GM08714 (cell line): ENCODE measurements at regions not wholly inside any gene's neighbourhood (a gene's known extent, or its start where the extent isn't known, plus 50 kb on each side); places are given as distances from the start of the nearest gene placed in this dataset.

Experiments used
- H3K4me3 ChIP-seq: fragments of 200-500 bp; sonication (Bioruptor generic); 2 replicates; pipeline ENCODE4 v1.5.1; 2014; ENCODE audit warnings: mild to moderate bottlenecking, low read length, inconsistent platforms
- ZNF274 ChIP-seq: IDR thresholded peaks from 2 replicates; pipeline ENCODE4 v1.6.1; 2012; ENCODE audit warnings: mild to moderate bottlenecking, low read depth, low read length

GRCh38 chr13:85093808-85094207, 705.4 kb downstream of the SLITRK6 start:
- no peak for TF ChIP-seq ZNF274
- no peak overlapping the region for H3K4me3 ChIP-seq

GRCh38 chr13:85091631-85092234, 707.5 kb downstream of the SLITRK6 start:
- no peak for TF ChIP-seq ZNF274

GRCh38 chr13:85089186-85089585, 710.0 kb downstream of the SLITRK6 start:
- TF ChIP-seq ZNF274 = no peak
- H3K4me3 ChIP-seq = no peak overlapping the region

More at GRCh38 chr13:85091631-85092234, 707.5 kb downstream of the SLITRK6 start:
- no peak overlapping the region for H3K4me3 ChIP-seq

GRCh38 chr13:85080691-85081090, 718.5 kb downstream of the SLITRK6 start:
- no peak for TF ChIP-seq ZNF274
- H3K4me3 ChIP-seq = no peak overlapping the region

GRCh38 chr13:85076343-85076742, 722.9 kb downstream of the SLITRK6 start:
- TF ChIP-seq ZNF274 = no peak
- no peak overlapping the region for H3K4me3 ChIP-seq

GRCh38 chr13:85074543-85075313, 724.5 kb downstream of the SLITRK6 start:
- TF ChIP-seq ZNF274 = no peak
- no peak overlapping the region for H3K4me3 ChIP-seq

GRCh38 chr13:85068231-85068630, 731.0 kb downstream of the SLITRK6 start:
- no peak for TF ChIP-seq ZNF274
- no peak overlapping the region for H3K4me3 ChIP-seq

- TF ChIP-seq ZNF274 = no peak
- no peak overlapping the region for H3K4me3 ChIP-seq
Observed at GRCh38 chr13:85040215-85040614, 759.0 kb downstream of the SLITRK6 start.

- no peak for TF ChIP-seq ZNF274
- H3K4me3 ChIP-seq = no peak overlapping the region
Observed at GRCh38 chr13:85031771-85032170, 767.4 kb downstream of the SLITRK6 start.

GRCh38 chr13:85028035-85028434, 771.2 kb downstream of the SLITRK6 start:
- H3K4me3 ChIP-seq = no peak overlapping the region
- TF ChIP-seq ZNF274 = no peak

GRCh38 chr13:85019121-85019520, 780.1 kb downstream of the SLITRK6 start:
- no peak overlapping the region for H3K4me3 ChIP-seq
- no peak for TF ChIP-seq ZNF274

- no peak for TF ChIP-seq ZNF274
- H3K4me3 ChIP-seq = no peak overlapping the region
Observed at GRCh38 chr13:85013006-85013405, 786.2 kb downstream of the SLITRK6 start.

- no peak for TF ChIP-seq ZNF274
Observed at GRCh38 chr13:85009447-85009846, 789.8 kb downstream of the SLITRK6 start.

GRCh38 chr13:84999252-84999651, 800.0 kb downstream of the SLITRK6 start:
- no peak overlapping the region for H3K4me3 ChIP-seq
- no peak for TF ChIP-seq ZNF274

More at GRCh38 chr13:85009447-85009846, 789.8 kb downstream of the SLITRK6 start:
- H3K4me3 ChIP-seq = no peak overlapping the region

GRCh38 chr13:84998681-84999080, 800.5 kb downstream of the SLITRK6 start:
- no peak for TF ChIP-seq ZNF274
- H3K4me3 ChIP-seq = no peak overlapping the region
